ENCODE measurements at regions not wholly inside any gene's neighbourhood (a gene's known extent, or its start where the extent isn't known, plus 50 kb on each side); places are given as distances from the start of the nearest gene placed in this dataset.

GRCh38 chr5:152456815-152457443, 51.9 kb upstream of the NMUR2 start:
- no peak for TF ChIP-seq CTCF (IDR thresholded peaks at IDR 0.05; ENCODE audit: borderline replicate concordance, extremely low read depth, low read length, poor library complexity, severe bottlenecking)
- TF ChIP-seq EZH2 (IDR thresholded peaks at IDR 0.05; ENCODE audit: borderline replicate concordance, low read depth, low read length, severe bottlenecking), result no peak

Measured in DND-41 (cell line).